GM21619 (cell line): ENCODE measurements at regions not wholly inside any gene's neighbourhood (a gene's known extent, or its start where the extent isn't known, plus 50 kb on each side); places are given as distances from the start of the nearest gene placed in this dataset.
"Not testable (repeated sequence)": the region's sequence is repeated elsewhere in the genome, so short reads cannot be mapped to it uniquely, and the experiment has no call there.

Experiments used
- ATAC-seq: cut with Tn5 transposase; IDR thresholded peaks from one replicate; pipeline ENCODE4 v1.9.1; 2021; ENCODE audit not compliant: unreplicated experiment

- ATAC-seq: no peak
Measured at GRCh38 chr2:144832048-144832447, 312.1 kb upstream of the ZEB2 start.

GRCh38 chr2:144830543-144830942 lies 310.6 kb upstream of the ZEB2 start:
- no peak for ATAC-seq

GRCh38 chr2:144827404-144827803 lies 307.5 kb upstream of the ZEB2 start:
- ATAC-seq: no peak

GRCh38 chr2:144826105-144826504 lies 306.2 kb upstream of the ZEB2 start:
- ATAC-seq: no peak

- ATAC-seq: no peak
Measured at GRCh38 chr2:144825331-144826020, 305.6 kb upstream of the ZEB2 start.

- no peak for ATAC-seq
Measured at GRCh38 chr2:144824306-144825080, 304.6 kb upstream of the ZEB2 start.

- ATAC-seq: no peak
Measured at GRCh38 chr2:144822966-144823365, 303.0 kb upstream of the ZEB2 start.

- no peak for ATAC-seq
Measured at GRCh38 chr2:144812288-144812687, 292.4 kb upstream of the ZEB2 start.

- ATAC-seq: no peak
Measured at GRCh38 chr2:144801766-144802165, 281.8 kb upstream of the ZEB2 start.

GRCh38 chr2:144801325-144801724 lies 281.4 kb upstream of the ZEB2 start:
- ATAC-seq: no peak

- ATAC-seq: no peak
Measured at GRCh38 chr2:144798989-144799388, 279.1 kb upstream of the ZEB2 start.

GRCh38 chr2:144798034-144798433 lies 278.1 kb upstream of the ZEB2 start:
- ATAC-seq: no peak

- ATAC-seq: no peak
Measured at GRCh38 chr2:144796936-144797335, 277.0 kb upstream of the ZEB2 start.

GRCh38 chr2:144796164-144796563 lies 276.2 kb upstream of the ZEB2 start:
- no peak for ATAC-seq

- no peak for ATAC-seq
Measured at GRCh38 chr2:144785253-144785652, 265.3 kb upstream of the ZEB2 start.

GRCh38 chr2:144780983-144781382 lies 261.1 kb upstream of the ZEB2 start:
- no peak for ATAC-seq

GRCh38 chr2:144776766-144777165 lies 256.8 kb upstream of the ZEB2 start:
- ATAC-seq: no peak

- no peak for ATAC-seq
Measured at GRCh38 chr2:144774809-144775208, 254.9 kb upstream of the ZEB2 start.

- no peak for ATAC-seq
Measured at GRCh38 chr2:144771348-144771747, 251.4 kb upstream of the ZEB2 start.

- no peak for ATAC-seq
Measured at GRCh38 chr2:144770616-144771230, 250.8 kb upstream of the ZEB2 start.

GRCh38 chr2:144760939-144761338 lies 241.0 kb upstream of the ZEB2 start:
- ATAC-seq: not testable (repeated sequence)

GRCh38 chr2:144759746-144760145 lies 239.8 kb upstream of the ZEB2 start:
- no peak for ATAC-seq
